Smooth muscle cell (in vitro differentiated cells): ENCODE measurements at regions not wholly inside any gene's neighbourhood (a gene's known extent, or its start where the extent isn't known, plus 50 kb on each side); places are given as distances from the start of the nearest gene placed in this dataset.

Experiments
- DNase-seq: peaks from one replicate; lab custom pipeline; 2025; ENCODE audit not compliant: unreplicated experiment; lab: John Stamatoyannopoulos, UW
- H2AFZ ChIP-seq: fragments of 200-600 bp; sonication (generic); 2 replicates; pipeline ENCODE4 v1.6.0; 2016; ENCODE audit warnings: antibody characterized with exemption, low read depth, mild to moderate bottlenecking
- H3F3A ChIP-seq: fragments of 200-600 bp; sonication (generic); 2 replicates; pipeline ENCODE4 v1.6.0; 2017; ENCODE audit warnings: antibody characterized with exemption, low read depth
- H3K27ac ChIP-seq: fragments of 200-600 bp; sonication (generic); 2 replicates; pipeline ENCODE4 v1.5.1; 2016; ENCODE audit warnings: low read depth, mild to moderate bottlenecking
- H3K27me3 ChIP-seq: fragments of 200-600 bp; sonication (generic); 2 replicates; pipeline ENCODE4 v1.6.1; 2016; ENCODE audit warnings: low read depth, mild to moderate bottlenecking
- H3K36me3 ChIP-seq: fragments of 200-600 bp; sonication (generic); 2 replicates; pipeline ENCODE4 v1.5.1; 2016; ENCODE audit warnings: low read depth
- H3K4me1 ChIP-seq: fragments of 200-600 bp; sonication (generic); 2 replicates; pipeline ENCODE4 v1.5.1; 2016; ENCODE audit warnings: low read depth
- H3K4me2 ChIP-seq: fragments of 200-600 bp; sonication (generic); 2 replicates; pipeline ENCODE4 v1.6.0; 2016; ENCODE audit warnings: mild to moderate bottlenecking
- H3K4me3 ChIP-seq: fragments of 200-600 bp; sonication (generic); 2 replicates; pipeline ENCODE4 v1.5.1; 2016; ENCODE audit warnings: mild to moderate bottlenecking
- H3K79me2 ChIP-seq: fragments of 200-600 bp; sonication (generic); 2 replicates; pipeline ENCODE4 v1.6.0; 2016; ENCODE audit warnings: low read depth, mild to moderate bottlenecking
- H3K9ac ChIP-seq: fragments of 200-600 bp; sonication (generic); 2 replicates; pipeline ENCODE4 v1.6.0; 2016; ENCODE audit warnings: low read depth
- H3K9me3 ChIP-seq: fragments of 200-600 bp; sonication (generic); replicated peaks from 2 replicates; pipeline ENCODE4 v1.5.1; 2016; ENCODE audit warnings: low read depth
- H4K20me1 ChIP-seq: fragments of 200-600 bp; sonication (generic); 2 replicates; pipeline ENCODE4 v1.6.0; 2016; ENCODE audit warnings: low read depth
- WGBS: methylation state at CpG from one replicate; pipeline ENCODE4 v1.1.7; 2016; ENCODE audit warnings: low lambda C conversion rate; 5-methylcytosine and 5-hydroxymethylcytosine counted together
- TF ChIP-seq, protein P1 (sequence below): fragments of 200-600 bp; sonication (generic); IDR thresholded peaks from 2 replicates; pipeline ENCODE4 v1.5.1; 2017; ENCODE audit warnings: borderline replicate concordance, mild to moderate bottlenecking, antibody characterized with exemption; ENCODE audit not compliant: insufficient read depth, poor library complexity, severe bottlenecking

DNA sequence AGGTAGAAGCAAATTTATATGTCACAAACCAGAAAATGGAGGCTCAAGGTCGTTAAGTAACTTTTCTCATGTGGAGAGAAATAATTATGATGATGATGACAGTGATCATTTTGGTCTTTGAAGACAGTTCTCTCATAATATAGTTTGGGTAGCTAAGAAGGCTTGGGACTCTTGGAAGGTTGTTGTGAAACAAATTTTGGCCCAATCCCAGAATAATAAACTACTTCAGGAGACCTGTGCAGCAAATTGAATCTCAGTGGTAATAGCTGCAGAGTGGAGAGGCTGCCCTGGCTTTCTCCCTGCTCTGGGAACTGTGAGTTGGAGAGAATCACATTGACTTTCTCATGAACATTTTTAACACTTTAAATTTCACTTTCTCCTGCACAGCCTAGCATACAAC is 217.2 kb upstream of the BOD1L1 start:
- TF ChIP-seq, protein P1, sequence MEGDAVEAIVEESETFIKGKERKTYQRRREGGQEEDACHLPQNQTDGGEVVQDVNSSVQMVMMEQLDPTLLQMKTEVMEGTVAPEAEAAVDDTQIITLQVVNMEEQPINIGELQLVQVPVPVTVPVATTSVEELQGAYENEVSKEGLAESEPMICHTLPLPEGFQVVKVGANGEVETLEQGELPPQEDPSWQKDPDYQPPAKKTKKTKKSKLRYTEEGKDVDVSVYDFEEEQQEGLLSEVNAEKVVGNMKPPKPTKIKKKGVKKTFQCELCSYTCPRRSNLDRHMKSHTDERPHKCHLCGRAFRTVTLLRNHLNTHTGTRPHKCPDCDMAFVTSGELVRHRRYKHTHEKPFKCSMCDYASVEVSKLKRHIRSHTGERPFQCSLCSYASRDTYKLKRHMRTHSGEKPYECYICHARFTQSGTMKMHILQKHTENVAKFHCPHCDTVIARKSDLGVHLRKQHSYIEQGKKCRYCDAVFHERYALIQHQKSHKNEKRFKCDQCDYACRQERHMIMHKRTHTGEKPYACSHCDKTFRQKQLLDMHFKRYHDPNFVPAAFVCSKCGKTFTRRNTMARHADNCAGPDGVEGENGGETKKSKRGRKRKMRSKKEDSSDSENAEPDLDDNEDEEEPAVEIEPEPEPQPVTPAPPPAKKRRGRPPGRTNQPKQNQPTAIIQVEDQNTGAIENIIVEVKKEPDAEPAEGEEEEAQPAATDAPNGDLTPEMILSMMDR = no peak
- H3K79me2 ChIP-seq = no peaks in the 10 kb centered on the region
- H2AFZ ChIP-seq = no peak overlapping the region
- WGBS = 74% methylated on average over 1 of the region's 1 CpG
- no peaks in the 10 kb centered on the region for H4K20me1 ChIP-seq
- no peak overlapping the region for H3K4me2 ChIP-seq
- H3K4me3 ChIP-seq = no peak overlapping the region
- H3K9ac ChIP-seq = no peak overlapping the region
- H3K9me3 ChIP-seq = no peaks in the 10 kb centered on the region
- no peaks in the 10 kb centered on the region for H3K36me3 ChIP-seq
- H3F3A ChIP-seq = no peaks in the 10 kb centered on the region
- H3K4me1 ChIP-seq = no peaks in the 10 kb centered on the region
- DNase-seq = no peak
- no peaks in the 10 kb centered on the region for H3K27me3 ChIP-seq
- H3K27ac ChIP-seq = no peak overlapping the region

DNA sequence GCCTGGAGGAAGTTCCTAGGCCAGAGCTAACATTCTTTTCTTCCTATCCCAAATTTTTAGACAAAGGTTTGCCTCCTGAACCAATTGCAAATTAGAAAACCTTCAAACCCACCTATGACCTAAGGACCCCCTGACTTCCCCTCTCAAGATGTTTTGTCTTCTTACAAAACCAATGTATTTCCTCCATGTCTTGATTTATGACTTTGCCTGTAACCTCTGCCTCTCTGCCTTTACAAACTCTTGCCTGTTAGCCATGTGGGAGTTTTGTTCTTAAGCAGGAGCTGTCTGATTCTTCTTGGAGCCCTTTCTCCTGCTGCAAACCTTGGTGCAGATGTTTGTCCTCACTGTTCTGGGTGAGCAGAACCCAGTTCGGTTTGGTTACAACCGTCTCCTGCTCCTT is 222.3 kb upstream of the BOD1L1 start:
- Histone ChIP-seq H3K4me2 (no peak overlapping the region), H3K27me3 (no peaks in the 10 kb centered on the region), H3K9me3 (no peaks in the 10 kb centered on the region), H3K36me3 (no peaks in the 10 kb centered on the region), H4K20me1 (no peaks in the 10 kb centered on the region), H2AFZ (no peak overlapping the region), H3K79me2 (no peaks in the 10 kb centered on the region), H3K9ac (no peak overlapping the region), H3F3A (no peaks in the 10 kb centered on the region), H3K4me3 (no peak overlapping the region), H3K4me1 (no peaks in the 10 kb centered on the region), H3K27ac (no peak overlapping the region)
- no peak for DNase-seq
- TF ChIP-seq, protein P1 = no peak
- WGBS = 82% methylated on average over 2 of the region's 2 CpGs

DNA sequence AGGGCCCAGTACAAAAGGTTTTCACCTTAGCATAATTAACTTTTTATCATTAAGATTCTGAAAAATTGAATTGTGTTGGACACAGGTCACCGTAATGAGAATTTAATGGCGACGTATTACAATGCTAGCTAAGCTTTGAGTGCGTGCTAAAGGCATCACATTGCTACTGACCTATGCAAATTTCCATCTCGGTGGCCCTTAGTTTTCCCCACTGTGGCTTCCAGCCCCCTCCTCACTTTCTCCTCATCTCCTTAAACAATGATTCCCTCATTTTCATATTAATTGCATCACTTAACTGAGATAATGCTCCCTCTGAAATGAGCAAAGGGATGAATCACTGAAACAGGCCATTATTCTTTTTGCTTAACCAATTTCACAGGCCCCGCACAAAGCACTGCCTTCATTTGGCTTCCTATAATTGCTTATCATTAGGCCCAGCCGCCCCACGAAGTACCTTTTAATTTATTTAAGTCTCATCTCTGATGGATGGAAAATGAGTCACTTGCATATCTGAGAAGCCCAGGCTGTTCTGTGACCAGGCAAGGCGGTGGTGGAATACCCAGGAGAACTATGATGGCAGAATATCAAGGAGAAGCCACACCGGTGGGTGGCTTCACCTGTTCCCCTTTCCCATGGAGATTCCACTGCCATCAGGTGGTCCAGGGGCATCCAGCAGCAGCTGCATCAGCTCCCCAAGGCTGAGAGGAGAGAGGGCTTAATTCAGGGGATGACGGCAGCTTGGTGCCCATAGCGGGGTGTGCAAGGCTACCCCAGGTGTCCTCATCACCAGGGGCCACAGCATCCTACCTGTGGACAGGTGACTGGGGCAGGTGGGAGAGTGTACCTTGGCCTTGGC is 223.8 kb upstream of the BOD1L1 start:
- Histone ChIP-seq H3K4me1 (no peaks in the 10 kb centered on the region), H3K36me3 (no peaks in the 10 kb centered on the region), H3K27ac (no peak overlapping the region), H3K9ac (no peak overlapping the region), H3K4me3 (no peak overlapping the region), H3K4me2 (no peak overlapping the region), H4K20me1 (no peaks in the 10 kb centered on the region), H3K9me3 (no peaks in the 10 kb centered on the region), H3K79me2 (no peaks in the 10 kb centered on the region), H2AFZ (no peak overlapping the region), H3F3A (no peaks in the 10 kb centered on the region), H3K27me3 (no peaks in the 10 kb centered on the region)
- WGBS = 91% methylated on average over 12 of the region's 12 CpGs
- TF ChIP-seq, protein P1 = no peak
- DNase-seq = no peak

DNA sequence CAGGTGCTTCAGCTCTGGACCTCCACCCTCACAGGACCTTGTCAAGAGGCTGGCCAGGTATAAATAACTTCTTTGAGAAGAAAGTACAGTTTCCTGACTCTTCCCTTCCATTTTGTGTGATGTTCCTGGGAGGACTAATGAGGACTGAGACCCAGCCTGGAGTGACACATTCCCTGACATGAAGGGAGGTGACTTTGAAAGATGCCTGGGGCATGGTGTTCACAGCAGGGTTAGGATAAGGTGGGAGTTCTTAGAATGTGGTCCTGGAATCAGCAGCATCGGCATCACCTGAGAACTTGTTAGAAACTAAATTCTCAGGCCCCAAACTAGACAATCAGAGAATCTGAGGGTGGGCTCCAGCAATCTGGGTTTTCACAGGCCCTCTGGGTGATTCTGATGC is 224.9 kb upstream of the BOD1L1 start:
- H3K9me3 ChIP-seq = no peaks in the 10 kb centered on the region
- no peaks in the 10 kb centered on the region for H3K27me3 ChIP-seq
- WGBS = 100% methylated on average over 1 of the region's 1 CpG
- H3K79me2 ChIP-seq = no peaks in the 10 kb centered on the region
- H3K4me1 ChIP-seq = no peaks in the 10 kb centered on the region
- H3K27ac ChIP-seq = no peak overlapping the region
- no peak overlapping the region for H2AFZ ChIP-seq
- H4K20me1 ChIP-seq = no peaks in the 10 kb centered on the region
- TF ChIP-seq, protein P1 = no peak
- H3K36me3 ChIP-seq = no peaks in the 10 kb centered on the region
- DNase-seq = no peak
- H3K9ac ChIP-seq = no peak overlapping the region
- no peak overlapping the region for H3K4me3 ChIP-seq
- H3K4me2 ChIP-seq = no peak overlapping the region
- H3F3A ChIP-seq = no peaks in the 10 kb centered on the region
